HFF-Myc (cell line): ENCODE measurements at regions not wholly inside any gene's neighbourhood (a gene's known extent, or its start where the extent isn't known, plus 50 kb on each side); places are given as distances from the start of the nearest gene placed in this dataset.

Source experiments
- DNase-seq: peaks from one replicate; pipeline ENCODE4 v3.0.0-alpha.2; 2011; ENCODE audit warnings: low read depth; ENCODE audit errors: extremely low read depth
- H3K4me3 ChIP-seq: replicated peaks from 2 replicates; pipeline ENCODE4 v1.5.1; 2011; ENCODE audit warnings: low read depth, mild to moderate bottlenecking, control low read depth, low read length
- TF ChIP-seq, protein P1 (sequence below): IDR thresholded peaks from 2 replicates; pipeline ENCODE4 v1.5.1; 2012; ENCODE audit warnings: mild to moderate bottlenecking, low read depth, low read length, control low read depth; ENCODE audit errors: missing control alignments

DNA sequence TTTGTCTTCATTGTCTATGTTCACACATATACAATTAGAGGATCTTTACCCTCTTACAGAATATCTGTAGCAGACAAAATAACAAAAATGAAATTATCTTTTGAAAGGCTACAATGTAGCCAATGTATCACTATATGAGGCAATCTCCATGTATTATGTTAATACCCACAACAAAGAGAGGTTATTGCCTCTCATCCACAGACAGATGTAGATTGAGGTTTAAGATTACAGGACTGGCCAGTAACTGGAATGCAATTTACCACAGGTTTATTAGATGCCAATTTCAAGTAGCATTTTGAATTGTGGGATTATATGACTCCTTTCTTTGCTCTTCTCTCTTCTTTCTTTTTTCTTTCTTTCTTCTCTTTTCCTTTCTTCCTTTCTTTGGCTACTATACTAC, 242.6 kb downstream of the ANKRD50 start:
- TF ChIP-seq, protein P1, sequence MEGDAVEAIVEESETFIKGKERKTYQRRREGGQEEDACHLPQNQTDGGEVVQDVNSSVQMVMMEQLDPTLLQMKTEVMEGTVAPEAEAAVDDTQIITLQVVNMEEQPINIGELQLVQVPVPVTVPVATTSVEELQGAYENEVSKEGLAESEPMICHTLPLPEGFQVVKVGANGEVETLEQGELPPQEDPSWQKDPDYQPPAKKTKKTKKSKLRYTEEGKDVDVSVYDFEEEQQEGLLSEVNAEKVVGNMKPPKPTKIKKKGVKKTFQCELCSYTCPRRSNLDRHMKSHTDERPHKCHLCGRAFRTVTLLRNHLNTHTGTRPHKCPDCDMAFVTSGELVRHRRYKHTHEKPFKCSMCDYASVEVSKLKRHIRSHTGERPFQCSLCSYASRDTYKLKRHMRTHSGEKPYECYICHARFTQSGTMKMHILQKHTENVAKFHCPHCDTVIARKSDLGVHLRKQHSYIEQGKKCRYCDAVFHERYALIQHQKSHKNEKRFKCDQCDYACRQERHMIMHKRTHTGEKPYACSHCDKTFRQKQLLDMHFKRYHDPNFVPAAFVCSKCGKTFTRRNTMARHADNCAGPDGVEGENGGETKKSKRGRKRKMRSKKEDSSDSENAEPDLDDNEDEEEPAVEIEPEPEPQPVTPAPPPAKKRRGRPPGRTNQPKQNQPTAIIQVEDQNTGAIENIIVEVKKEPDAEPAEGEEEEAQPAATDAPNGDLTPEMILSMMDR: no peak
- H3K4me3 ChIP-seq: no peak overlapping the region
- DNase-seq: no peak

DNA sequence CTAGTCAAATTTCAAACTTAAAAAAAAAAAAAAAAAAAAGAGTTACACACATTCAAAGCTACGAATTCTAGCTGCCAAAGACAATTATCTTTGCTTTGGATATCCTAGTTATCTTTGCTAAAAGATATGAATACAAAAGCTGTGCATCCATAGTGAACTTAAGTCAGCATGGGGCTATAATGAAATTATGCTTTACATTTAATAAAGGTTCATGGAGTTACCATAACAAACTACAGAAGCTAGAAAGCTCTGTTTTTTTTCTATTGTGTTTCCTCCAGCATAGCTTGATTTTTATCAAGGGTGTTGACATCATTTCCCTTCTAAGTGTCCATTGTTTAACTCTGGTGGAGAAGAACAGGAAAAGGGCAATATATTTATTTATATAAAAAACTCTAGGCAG, 234.1 kb downstream of the ANKRD50 start:
- H3K4me3 ChIP-seq: no peak overlapping the region
- TF ChIP-seq, protein P1: no peak
- no peak for DNase-seq

DNA sequence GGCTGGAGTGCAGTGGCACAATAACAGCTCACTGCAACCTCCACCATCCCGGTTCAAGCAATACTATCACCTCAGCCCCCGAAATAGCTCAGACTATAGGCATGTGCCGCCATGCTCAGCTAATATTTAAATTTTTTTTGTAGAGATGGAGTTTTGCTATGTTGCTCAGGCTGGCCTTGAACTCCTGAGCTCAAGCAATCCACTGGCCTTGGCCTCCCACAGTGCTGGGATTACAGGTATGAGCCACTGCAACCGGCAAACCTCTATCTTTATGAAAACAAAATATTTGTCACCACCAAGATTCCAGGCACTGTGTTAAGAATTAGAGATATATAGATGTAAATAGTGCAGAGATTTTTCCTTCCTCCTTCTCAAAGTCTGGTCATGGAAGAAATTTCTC, 232.5 kb downstream of the ANKRD50 start:
- TF ChIP-seq, protein P1: no peak
- H3K4me3 ChIP-seq: no peak overlapping the region
- no peak for DNase-seq

DNA sequence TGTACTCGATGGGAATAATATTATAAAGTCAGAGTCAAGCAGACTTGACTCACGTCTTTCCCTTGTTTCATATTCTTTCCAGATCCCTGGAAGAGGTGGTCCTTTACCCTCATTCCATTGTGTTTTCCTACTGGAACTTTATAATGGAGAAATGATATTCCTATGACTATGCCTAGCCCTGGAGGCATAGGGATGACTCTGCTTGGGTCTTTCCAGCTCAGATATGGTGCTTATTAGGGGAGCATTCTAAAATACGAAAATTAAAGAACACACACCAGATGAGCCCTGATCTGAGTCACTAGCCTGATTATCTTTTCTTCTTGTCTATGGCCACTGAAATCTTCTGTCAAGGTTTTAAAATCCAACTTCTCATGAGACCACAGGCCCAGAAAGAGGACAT, 231.4 kb downstream of the ANKRD50 start:
- H3K4me3 ChIP-seq: no peak overlapping the region
- DNase-seq: no peak
- TF ChIP-seq, protein P1: no peak

DNA sequence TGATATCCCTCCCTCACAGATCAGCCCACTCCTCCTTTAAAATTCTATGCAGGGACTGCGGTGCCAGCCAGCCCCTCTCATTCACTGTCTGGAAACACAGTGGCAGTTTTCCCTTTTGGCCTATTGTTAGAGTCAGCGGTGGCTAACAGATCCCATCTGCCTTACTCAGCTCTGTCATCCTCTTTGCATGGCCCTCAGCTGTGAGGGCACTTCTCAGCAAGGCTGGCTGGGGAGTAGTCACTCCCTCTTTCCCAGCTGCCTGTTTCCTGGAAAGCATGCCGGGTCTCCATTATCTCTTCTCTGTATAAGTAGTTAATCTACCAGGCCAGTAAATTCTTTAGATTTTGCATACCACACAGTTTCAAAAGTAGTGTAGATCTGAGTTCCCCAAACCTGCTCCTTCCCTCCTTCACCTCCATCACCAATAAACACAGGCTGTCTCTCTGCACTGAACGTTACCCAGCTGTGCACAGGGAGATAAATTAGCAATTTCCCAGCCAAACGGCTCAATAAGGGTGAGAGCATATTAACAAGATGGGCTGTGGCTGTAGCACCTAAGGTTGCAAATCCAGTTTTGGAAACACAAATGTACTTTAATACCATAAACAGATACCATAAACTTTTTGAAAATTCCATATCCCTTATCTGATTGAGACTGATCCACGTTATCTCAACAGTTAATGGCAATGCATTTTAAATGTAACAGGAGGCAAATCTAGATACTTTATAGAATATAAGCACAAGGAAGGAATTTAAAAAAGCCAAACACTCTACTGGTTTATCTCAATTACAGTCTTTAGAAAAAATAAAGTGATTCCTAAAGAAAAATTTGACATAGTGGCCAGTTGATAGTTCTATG, 229.3 kb downstream of the ANKRD50 start:
- no peak for DNase-seq
- TF ChIP-seq, protein P1: no peak
- no peak overlapping the region for H3K4me3 ChIP-seq

DNA sequence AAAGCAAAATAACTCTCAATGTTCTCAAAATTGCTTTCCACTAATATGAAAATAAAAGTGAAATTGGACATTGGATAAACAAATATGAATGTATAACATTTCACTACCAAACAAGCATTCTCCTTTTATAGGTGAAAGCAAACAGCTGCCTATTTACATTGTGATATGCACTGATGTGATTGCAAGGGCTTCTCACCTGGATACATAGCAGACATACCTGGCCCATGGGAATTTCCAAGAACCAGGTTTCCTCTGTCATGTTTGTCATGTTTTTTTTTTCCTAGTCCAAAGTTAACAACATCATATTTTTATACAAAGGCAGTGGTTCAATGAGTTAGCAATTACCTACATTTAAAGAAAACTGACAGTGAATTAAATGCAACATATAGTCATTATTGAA, 228.5 kb downstream of the ANKRD50 start:
- TF ChIP-seq, protein P1: no peak
- DNase-seq: no peak
- no peak overlapping the region for H3K4me3 ChIP-seq
